ENCODE measurements at regions not wholly inside any gene's neighbourhood (a gene's known extent, or its start where the extent isn't known, plus 50 kb on each side); places are given as distances from the start of the nearest gene placed in this dataset.

- TF ChIP-seq SIN3A (IDR thresholded peaks at IDR 0.05; ENCODE audit: borderline replicate concordance, insufficient read depth, low read depth, low read length): no peak
- TF ChIP-seq CTCF (IDR thresholded peaks at IDR 0.05): no peak
- TF ChIP-seq POLR2AphosphoS5 (IDR thresholded peaks at IDR 0.05; ENCODE audit: low read depth, low read length): no peak
These were observed 146.9 kb upstream of the C1orf174 start for GRCh38 chr1:4046836-4047461.

All from Panc1 (cell line).